Natural killer cell (primary cell): ENCODE measurements at regions not wholly inside any gene's neighbourhood (a gene's known extent, or its start where the extent isn't known, plus 50 kb on each side); places are given as distances from the start of the nearest gene placed in this dataset.

Source experiments
- ATAC-seq, 3 donors: fragments of 150-1000 bp in 2 of 3; fragments of 200-7000 bp in 1 of 3; cut with Tn5 transposase; 1 replicate in 1 of 3; 2 replicates in 2 of 3; pipeline ENCODE4 v1.10.0; 2021; ENCODE audit warnings: mild to moderate bottlenecking in 2 of 3, moderate library complexity in 2 of 3
- DNase-seq, 2 donors: peaks; one replicate each; pipeline versions ENCODE4 v3.0.0 to v3.0.0-alpha.2; 2013 to 2021; ENCODE audit warnings: mixed read lengths in 1 of 2
- H3K27ac ChIP-seq: one replicate; pipeline ENCODE4 v1.5.1; 2013; ENCODE audit warnings: mild to moderate bottlenecking, low read length
- H3K27me3 ChIP-seq: one replicate; pipeline ENCODE4 v1.6.1; 2013; ENCODE audit warnings: low read length; ENCODE audit not compliant: control insufficient read depth, insufficient read depth
- H3K36me3 ChIP-seq: one replicate; pipeline ENCODE4 v1.6.1; 2013; ENCODE audit warnings: low read length; ENCODE audit not compliant: control insufficient read depth, insufficient read depth
- H3K4me1 ChIP-seq: one replicate; pipeline ENCODE4 v1.6.1; 2013; ENCODE audit warnings: low read length; ENCODE audit not compliant: control insufficient read depth, insufficient read depth
- H3K4me3 ChIP-seq: one replicate; pipeline ENCODE4 v1.5.1; 2013; ENCODE audit warnings: low read length
- H3K9me3 ChIP-seq: one replicate; pipeline ENCODE4 v1.6.1; 2013; ENCODE audit warnings: low read length; ENCODE audit not compliant: control insufficient read depth, insufficient read depth
- H3K27ac Mint-ChIP-seq, 2 donors: one replicate each; pipeline ENCODE4 v1.8.0; 2022; ENCODE audit warnings: mild to moderate bottlenecking in 2 of 2, mixed read lengths in 2 of 2, moderate library complexity in 1 of 2
- H3K27me3 Mint-ChIP-seq, 2 donors: one replicate each; pipeline ENCODE4 v1.8.0; 2022; ENCODE audit warnings: low read depth in 2 of 2, mixed read lengths in 2 of 2
- H3K36me3 Mint-ChIP-seq: one replicate; pipeline ENCODE4 v1.8.0; 2022; ENCODE audit warnings: mixed read lengths
- H3K4me1 Mint-ChIP-seq, 2 donors: one replicate each; pipeline ENCODE4 v1.8.0; 2022; ENCODE audit warnings: mixed read lengths in 2 of 2
- H3K4me3 Mint-ChIP-seq: one replicate; pipeline ENCODE4 v1.8.0; 2022; ENCODE audit warnings: mild to moderate bottlenecking, moderate library complexity, mixed read lengths
- H3K9me3 Mint-ChIP-seq, 2 donors: one replicate each; pipeline ENCODE4 v1.8.0; 2022; ENCODE audit warnings: mixed read lengths in 2 of 2
- WGBS: methylation state at CpG from one replicate; pipeline ENCODE4 v1.1.7; 2013; ENCODE audit warnings: missing lambda C conversion rate; ENCODE audit not compliant: insufficient coverage; 5-methylcytosine and 5-hydroxymethylcytosine counted together
- intact Hi-C: fragments of 100-400 bp; cut with micrococcal nuclease; formaldehyde crosslinking; loops from one replicate; pipeline ENCODE4 v1.14.2; 2022
- TF ChIP-seq, protein P1 (sequence below): fragments of 200-600 bp; IDR thresholded peaks from one replicate; pipeline ENCODE4 v1.8.0; 2022; ENCODE audit warnings: antibody characterized with exemption

GRCh38 chr10:21314111-21314626 lies 211.3 kb downstream of the SKIDA1 start:
- H3K27me3 Mint-ChIP-seq = peaks cover 0 to 3% of the 10 kb centered on the region in 2 donors
- WGBS = 74% methylated on average over 9 of the region's 9 CpGs
- intact Hi-C loops = no loop called here

DNA sequence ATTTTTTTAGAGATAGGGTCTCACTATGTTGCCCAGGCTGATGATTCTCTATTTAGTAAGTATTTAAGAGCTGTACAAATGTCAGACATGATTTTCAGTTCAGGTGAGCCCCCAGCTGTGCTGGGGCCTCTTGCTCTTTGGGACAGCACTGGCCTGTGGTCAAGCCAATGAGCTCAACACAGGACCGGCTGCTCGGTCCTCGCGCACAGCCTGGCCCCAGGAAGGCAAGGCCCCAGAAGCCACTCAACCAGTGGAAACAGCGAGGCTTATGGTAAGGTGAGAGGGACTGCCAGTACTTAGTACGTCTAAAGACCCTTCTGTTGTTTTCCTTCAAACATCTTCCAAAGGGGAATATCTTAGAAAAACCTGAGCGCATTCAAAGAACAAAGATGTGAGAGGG lies 211.8 kb downstream of the SKIDA1 start:
- Histone ChIP-seq H3K4me3 (no peak overlapping the region), H3K36me3 (no peaks in the 10 kb centered on the region), H3K27ac (no peak overlapping the region), H3K4me1 (no peaks in the 10 kb centered on the region), H3K27me3 (no peaks in the 10 kb centered on the region), H3K9me3 (no peaks in the 10 kb centered on the region)
- H3K4me1 Mint-ChIP-seq = no peaks in the 10 kb centered on the region
- no peaks in the 10 kb centered on the region for H3K9me3 Mint-ChIP-seq
- TF ChIP-seq, protein P1, sequence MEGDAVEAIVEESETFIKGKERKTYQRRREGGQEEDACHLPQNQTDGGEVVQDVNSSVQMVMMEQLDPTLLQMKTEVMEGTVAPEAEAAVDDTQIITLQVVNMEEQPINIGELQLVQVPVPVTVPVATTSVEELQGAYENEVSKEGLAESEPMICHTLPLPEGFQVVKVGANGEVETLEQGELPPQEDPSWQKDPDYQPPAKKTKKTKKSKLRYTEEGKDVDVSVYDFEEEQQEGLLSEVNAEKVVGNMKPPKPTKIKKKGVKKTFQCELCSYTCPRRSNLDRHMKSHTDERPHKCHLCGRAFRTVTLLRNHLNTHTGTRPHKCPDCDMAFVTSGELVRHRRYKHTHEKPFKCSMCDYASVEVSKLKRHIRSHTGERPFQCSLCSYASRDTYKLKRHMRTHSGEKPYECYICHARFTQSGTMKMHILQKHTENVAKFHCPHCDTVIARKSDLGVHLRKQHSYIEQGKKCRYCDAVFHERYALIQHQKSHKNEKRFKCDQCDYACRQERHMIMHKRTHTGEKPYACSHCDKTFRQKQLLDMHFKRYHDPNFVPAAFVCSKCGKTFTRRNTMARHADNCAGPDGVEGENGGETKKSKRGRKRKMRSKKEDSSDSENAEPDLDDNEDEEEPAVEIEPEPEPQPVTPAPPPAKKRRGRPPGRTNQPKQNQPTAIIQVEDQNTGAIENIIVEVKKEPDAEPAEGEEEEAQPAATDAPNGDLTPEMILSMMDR = no peak
- ATAC-seq (no peak), DNase-seq (no peak)
- no peak overlapping the region for H3K4me3 Mint-ChIP-seq
- peaks cover 0 to under 1% of the 10 kb centered on the region in 2 donors for H3K27me3 Mint-ChIP-seq
- intact Hi-C loops = no loop called here
- no peaks in the 10 kb centered on the region for H3K36me3 Mint-ChIP-seq
- no peak overlapping the region for H3K27ac Mint-ChIP-seq
- 96% methylated on average over 6 of the region's 7 CpGs for WGBS

More at GRCh38 chr10:21314111-21314626, 211.3 kb downstream of the SKIDA1 start:
- H3K27ac Mint-ChIP-seq = no peak overlapping the region
- no peak overlapping the region for H3K4me3 Mint-ChIP-seq
- Histone ChIP-seq H3K4me1 (no peaks in the 10 kb centered on the region), H3K27me3 (no peaks in the 10 kb centered on the region), H3K27ac (no peak overlapping the region), H3K36me3 (no peaks in the 10 kb centered on the region), H3K4me3 (no peak overlapping the region), H3K9me3 (no peaks in the 10 kb centered on the region)
- H3K4me1 Mint-ChIP-seq = no peaks in the 10 kb centered on the region
- DNase-seq (no peak), ATAC-seq (no peak)
- TF ChIP-seq, protein P1 = no peak
- H3K9me3 Mint-ChIP-seq = no peaks in the 10 kb centered on the region
- H3K36me3 Mint-ChIP-seq = no peaks in the 10 kb centered on the region

DNA sequence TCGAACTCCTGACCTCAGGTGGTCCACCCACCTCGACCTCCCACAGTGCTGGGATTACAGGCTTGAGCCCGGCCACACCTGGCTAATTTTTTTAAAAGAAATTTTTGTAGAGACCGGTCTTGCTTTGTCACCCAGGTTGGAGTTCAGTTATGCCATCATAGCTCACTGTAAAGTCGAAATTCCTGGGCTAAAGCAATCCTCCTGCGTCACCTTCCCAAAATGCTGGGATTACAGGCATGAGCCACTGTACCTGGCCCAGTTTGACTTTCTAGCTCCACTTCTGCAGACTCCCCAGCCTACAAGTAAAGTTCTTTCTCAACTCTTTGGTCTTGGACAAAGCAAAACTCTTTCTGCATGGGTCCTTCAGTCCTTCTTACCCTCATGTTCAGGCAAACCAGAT lies 214.1 kb downstream of the SKIDA1 start:
- H3K27me3 ChIP-seq = no peaks in the 10 kb centered on the region
- no peak overlapping the region for H3K4me3 ChIP-seq
- Mint-ChIP-seq H3K4me3 (no peak overlapping the region), H3K9me3 (no peaks in the 10 kb centered on the region), H3K36me3 (no peaks in the 10 kb centered on the region), H3K27ac (no peak overlapping the region), H3K27me3 (no peaks in the 10 kb centered on the region), H3K4me1 (no peaks in the 10 kb centered on the region)
- no peaks in the 10 kb centered on the region for H3K4me1 ChIP-seq
- TF ChIP-seq, protein P1 = no peak
- H3K9me3 ChIP-seq = no peaks in the 10 kb centered on the region
- H3K27ac ChIP-seq = no peak overlapping the region
- WGBS = 85% methylated on average over 6 of the region's 6 CpGs
- ATAC-seq = no peak
- intact Hi-C loops = no loop called here
- no peak for DNase-seq
- H3K36me3 ChIP-seq = no peaks in the 10 kb centered on the region

- 64% methylated on average over 3 of the region's 3 CpGs for WGBS
- Mint-ChIP-seq H3K9me3 (no peaks in the 10 kb centered on the region), H3K4me1 (no peaks in the 10 kb centered on the region), H3K4me3 (no peak overlapping the region), H3K36me3 (no peaks in the 10 kb centered on the region), H3K27ac (no peak overlapping the region), H3K27me3 (no peaks in the 10 kb centered on the region)
- H3K36me3 ChIP-seq = no peaks in the 10 kb centered on the region
- TF ChIP-seq, protein P1 = no peak
- ATAC-seq = no peak
- DNase-seq = no peak
- no peaks in the 10 kb centered on the region for H3K9me3 ChIP-seq
- intact Hi-C loops = no loop called here
- H3K27ac ChIP-seq = no peak overlapping the region
- H3K4me3 ChIP-seq = no peak overlapping the region
- no peaks in the 10 kb centered on the region for H3K27me3 ChIP-seq
- no peaks in the 10 kb centered on the region for H3K4me1 ChIP-seq
Measured at GRCh38 chr10:21309427-21309826, 216.1 kb downstream of the SKIDA1 start.
